ENCODE measurements at regions not wholly inside any gene's neighbourhood (a gene's known extent, or its start where the extent isn't known, plus 50 kb on each side); places are given as distances from the start of the nearest gene placed in this dataset.

DNA sequence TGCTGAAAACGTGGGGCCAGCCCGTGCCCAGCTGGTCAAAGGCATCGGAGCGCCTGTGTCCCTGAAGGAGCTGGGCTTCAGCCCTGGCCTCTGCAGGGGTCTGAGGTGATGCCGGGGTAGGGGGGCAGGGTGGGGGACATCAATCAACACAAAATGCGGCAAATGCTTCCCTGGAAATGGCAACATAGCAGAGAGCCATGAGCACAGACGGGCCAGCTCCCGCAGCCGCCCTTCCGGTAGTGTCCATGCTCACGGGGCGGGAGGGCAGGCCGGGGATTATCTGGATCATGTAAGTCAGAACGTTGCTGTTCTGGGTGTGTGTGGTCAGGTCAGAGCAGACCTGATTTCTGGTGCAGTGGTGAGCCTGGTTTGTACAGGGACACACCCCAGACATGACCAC lies 56.5 kb upstream of the TWIST2 start:
- TF ChIP-seq ZFX (IDR thresholded peaks at IDR 0.05; ENCODE audit: borderline replicate concordance), result no peak
- no peak for TF ChIP-seq CTCF (IDR thresholded peaks at IDR 0.05)
- H3K27ac ChIP-seq, result no peak overlapping the region

GRCh38 chr2:238793306-238793705 lies 54.6 kb upstream of the TWIST2 start:
- TF ChIP-seq CTCF (IDR thresholded peaks at IDR 0.05) (no peak), ZFX (IDR thresholded peaks at IDR 0.05; ENCODE audit: borderline replicate concordance) (no peak)
- H3K27ac ChIP-seq, result no peak overlapping the region

DNA sequence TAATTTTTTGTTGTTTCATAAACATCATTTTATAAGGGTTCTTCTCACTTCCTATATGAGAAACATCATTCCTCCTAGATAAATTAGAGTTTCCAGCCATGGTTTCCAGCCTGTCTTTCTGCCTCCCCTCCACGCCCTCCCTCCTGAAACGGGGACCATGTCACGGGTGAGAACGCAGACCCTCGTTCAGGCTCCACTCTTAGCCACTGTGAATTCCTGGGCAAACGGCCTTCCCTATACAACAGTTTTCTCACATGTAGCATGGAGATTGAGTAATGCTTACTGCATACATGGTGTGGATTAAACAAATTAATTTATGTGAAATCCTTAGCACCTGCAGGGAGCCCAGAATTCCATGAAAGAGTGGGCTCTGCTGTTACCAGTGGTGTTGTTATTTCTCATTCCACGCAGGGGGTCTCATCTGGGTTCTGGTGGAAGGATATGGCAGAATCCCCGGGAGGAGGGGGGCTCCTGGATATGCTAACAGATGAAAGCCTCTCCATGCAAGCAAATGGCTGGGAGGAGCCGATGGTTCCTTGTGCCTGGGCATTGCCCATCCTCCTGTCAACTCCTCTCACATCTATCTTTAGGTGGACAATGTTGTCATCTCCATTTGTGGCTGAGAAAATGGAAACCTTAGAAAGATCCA lies 54.0 kb upstream of the TWIST2 start:
- no peak overlapping the region for H3K27ac ChIP-seq
- no peak for TF ChIP-seq CTCF (IDR thresholded peaks at IDR 0.05)
- TF ChIP-seq ZFX (IDR thresholded peaks at IDR 0.05; ENCODE audit: borderline replicate concordance), result no peak

- H3K27ac ChIP-seq, result no peak overlapping the region
- TF ChIP-seq CTCF (IDR thresholded peaks at IDR 0.05) (no peak), ZFX (IDR thresholded peaks at IDR 0.05; ENCODE audit: borderline replicate concordance) (no peak)
These were observed 51.5 kb upstream of the TWIST2 start for GRCh38 chr2:238796223-238796885.

- H3K27ac ChIP-seq, result no peak overlapping the region
- TF ChIP-seq ZFX (IDR thresholded peaks at IDR 0.05; ENCODE audit: borderline replicate concordance), result no peak
These were observed 50.3 kb upstream of the TWIST2 start for GRCh38 chr2:238797537-238797936.
